GM12878 (cell line): ENCODE measurements at regions not wholly inside any gene's neighbourhood (a gene's known extent, or its start where the extent isn't known, plus 50 kb on each side); places are given as distances from the start of the nearest gene placed in this dataset.

Experiments used
- ATAC-seq: fragments of 200-7000 bp; cut with Tn5 transposase; 3 replicates; pipeline ENCODE4 v1.9.1; 2020; ENCODE audit warnings: mild to moderate bottlenecking, moderate library complexity
- BruUV-seq: library from RNA; stranded (reverse); fragments of 400-500 nt; replicated peaks from 2 replicates; lab custom pipeline; 2021; lab: Mats Ljungman, UMichigan
- CTCF ChIA-PET: fragments of 300-600 bp; sonication (Branson Sonifier 250); formaldehyde crosslinking; extraction: SDS; loops from one replicate; lab custom pipeline; 2021; ENCODE audit warnings: inconsistent platforms; lab: Yijun Ruan, JAX
- POLR2A ChIA-PET: fragments of 350-600 bp; formaldehyde crosslinking; extraction: SDS; loops from one replicate; lab custom pipeline; 2021; ENCODE audit warnings: inconsistent platforms; lab: Charles Lee
- RAD21 ChIA-PET: fragments of 300-600 bp; sonication (Branson Sonifier 250); formaldehyde crosslinking; loops from one replicate; lab custom pipeline; 2023; ENCODE audit warnings: antibody characterized with exemption; ENCODE audit not compliant: unreplicated experiment; lab: Charles Lee
- SMC1A ChIA-PET: fragments of 300-600 bp; sonication (Branson Sonifier 250); formaldehyde crosslinking; loops from one replicate; lab custom pipeline; 2023; ENCODE audit not compliant: unreplicated experiment, uncharacterized antibody; lab: Charles Lee
- DNase-seq: peaks from one replicate; pipeline ENCODE4 v3.0.0-alpha.2; 2011; ENCODE audit warnings: low read depth, low spot score
- FAIRE-seq: peaks from 3 replicates; lab custom pipeline; 2011; peaks lifted over from hg19 to GRCh38; lab: Jason Lieb, UNC
- H2AFZ ChIP-seq: 2 replicates; pipeline ENCODE4 v1.6.0; 2011; ENCODE audit warnings: low read depth, low read length, control low read depth; ENCODE audit not compliant: control insufficient read depth
- H3K27ac ChIP-seq: 2 replicates; pipeline ENCODE4 v1.5.1; 2011; ENCODE audit warnings: control low read depth; ENCODE audit not compliant: control insufficient read depth, insufficient read depth
- H3K27me3 ChIP-seq, 2 experiments: replicated peaks in 1 of 2; 2 replicates each; pipeline versions ENCODE4 v1.6.0 to v1.6.1; 2011; ENCODE audit warnings: low read length in 1 of 2; ENCODE audit not compliant: control insufficient read depth in 2 of 2, insufficient read depth in 2 of 2
- H3K36me3 ChIP-seq, 2 experiments: 2 replicates each; pipeline ENCODE4 v1.5.1; 2011; ENCODE audit warnings: low read length in 1 of 2; ENCODE audit not compliant: control insufficient read depth in 2 of 2, insufficient read depth in 2 of 2
- H3K4me1 ChIP-seq: 2 replicates; pipeline ENCODE4 v1.6.1; 2011; ENCODE audit warnings: mild to moderate bottlenecking, low read length, moderate library complexity, mixed read lengths; ENCODE audit not compliant: control insufficient read depth, insufficient read depth
- H3K4me2 ChIP-seq: 2 replicates; pipeline ENCODE4 v1.6.0; 2011; ENCODE audit warnings: control low read depth; ENCODE audit not compliant: control insufficient read depth, insufficient read depth
- H3K4me3 ChIP-seq: fragments of 200-600 bp; sonication (generic); 2 replicates; pipeline ENCODE4 v1.5.1; 2016
- H3K79me2 ChIP-seq: 2 replicates; pipeline ENCODE4 v1.6.0; 2011; ENCODE audit warnings: low read length; ENCODE audit not compliant: control insufficient read depth, insufficient read depth
- H3K9ac ChIP-seq: 2 replicates; pipeline ENCODE4 v1.8.0; 2011; ENCODE audit warnings: low read length, control low read depth, mixed read lengths; ENCODE audit not compliant: control insufficient read depth, insufficient read depth
- H3K9me3 ChIP-seq: replicated peaks from 3 replicates; pipeline ENCODE4 v1.5.1; 2011; ENCODE audit warnings: mild to moderate bottlenecking, low read length; ENCODE audit not compliant: control insufficient read depth, insufficient read depth
- H4K20me1 ChIP-seq: 2 replicates; pipeline ENCODE4 v1.6.0; 2011; ENCODE audit not compliant: control insufficient read depth, insufficient read depth
- ETV6 ChIP-seq, 2 experiments: fragments of 450-650 bp in 1 of 2; IDR thresholded peaks in 1 of 2; conservative IDR thresholded peaks in 1 of 2; 2 replicates each; pipeline ENCODE4 v1.6.1; 2014; ENCODE audit warnings: antibody characterized with exemption in 1 of 2, borderline replicate concordance in 1 of 2, low read depth in 1 of 2, mild to moderate bottlenecking in 1 of 2, moderate library complexity in 1 of 2
- FOS ChIP-seq: IDR thresholded peaks from 3 replicates; pipeline ENCODE4 v1.6.1; 2011; ENCODE audit warnings: borderline replicate concordance; ENCODE audit not compliant: insufficient read length; ENCODE audit errors: extremely low read depth
- FOXK2 ChIP-seq: fragments of 450-650 bp; IDR thresholded peaks from 2 replicates; pipeline ENCODE4 v1.6.1; 2017; ENCODE audit warnings: mild to moderate bottlenecking, moderate library complexity
- IKZF1 ChIP-seq: fragments of 450-650 bp; conservative IDR thresholded peaks from 2 replicates; pipeline ENCODE4 v1.6.1; 2017; ENCODE audit warnings: antibody characterized with exemption, mild to moderate bottlenecking
- SMARCA5 ChIP-seq: fragments of 450-650 bp; IDR thresholded peaks from 2 replicates; pipeline ENCODE4 v1.6.1; 2017; ENCODE audit warnings: mild to moderate bottlenecking
- ZBED1 ChIP-seq: IDR thresholded peaks from 2 replicates; pipeline ENCODE4 v1.6.1; 2016; ENCODE audit warnings: borderline replicate concordance
- WGBS: methylation state at CpG from one replicate; pipeline ENCODE4 v1.1.6; 2016; ENCODE audit warnings: low lambda C conversion rate; ENCODE audit not compliant: insufficient replicate concordance, insufficient coverage; ENCODE audit errors: missing lambda C conversion rate; 5-methylcytosine and 5-hydroxymethylcytosine counted together
- in situ Hi-C: fragments of 300-500 bp; cut with MboI; formaldehyde crosslinking; loops from 9 replicates; pipeline ENCODE4 v1.14.3; 2018; ENCODE audit warnings: mixed read lengths
- intact Hi-C: fragments of 100-400 bp; cut with micrococcal nuclease; formaldehyde crosslinking; loops from one replicate; pipeline ENCODE4 v1.14.2; 2022; ENCODE audit not compliant: unreplicated experiment
- TF ChIP-seq, protein P1 (sequence below): fragments of 450-650 bp; IDR thresholded peaks from 2 replicates; pipeline ENCODE4 v1.6.1; 2017; ENCODE audit warnings: antibody characterized with exemption, mild to moderate bottlenecking, moderate library complexity
- TF ChIP-seq, protein P2 (sequence below): IDR thresholded peaks from 2 replicates; pipeline ENCODE4 v1.6.1; 2012; ENCODE audit warnings: low read depth, low read length, improper control_type of control experiment
- TF ChIP-seq, protein P3 (sequence below): IDR thresholded peaks from 2 replicates; pipeline ENCODE4 v1.6.1; 2011; ENCODE audit warnings: mild to moderate bottlenecking, low read depth, low read length, moderate library complexity; ENCODE audit not compliant: insufficient replicate concordance

DNA sequence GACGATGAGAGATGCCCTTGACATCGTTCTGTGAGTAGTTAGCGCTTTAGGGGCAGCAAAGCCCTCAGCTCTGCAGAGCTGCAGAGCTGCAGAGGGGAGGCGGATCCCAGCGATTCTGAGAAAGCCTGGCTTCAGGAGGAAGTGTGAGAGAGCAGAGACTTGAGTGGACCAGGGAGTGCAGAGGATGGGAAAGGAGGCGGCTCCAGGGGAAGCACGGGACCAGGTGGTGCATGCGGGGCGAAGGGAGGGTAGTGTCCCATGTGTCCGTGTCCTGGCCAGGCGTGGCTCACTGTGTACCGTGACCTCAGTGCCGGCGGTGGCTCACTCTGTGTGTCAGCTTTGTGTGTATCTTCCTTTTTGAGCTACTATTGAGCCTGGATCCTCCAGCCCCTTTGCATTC lies 250.8 kb upstream of the PITRM1 start (continued):
- TF ChIP-seq, protein P1, sequence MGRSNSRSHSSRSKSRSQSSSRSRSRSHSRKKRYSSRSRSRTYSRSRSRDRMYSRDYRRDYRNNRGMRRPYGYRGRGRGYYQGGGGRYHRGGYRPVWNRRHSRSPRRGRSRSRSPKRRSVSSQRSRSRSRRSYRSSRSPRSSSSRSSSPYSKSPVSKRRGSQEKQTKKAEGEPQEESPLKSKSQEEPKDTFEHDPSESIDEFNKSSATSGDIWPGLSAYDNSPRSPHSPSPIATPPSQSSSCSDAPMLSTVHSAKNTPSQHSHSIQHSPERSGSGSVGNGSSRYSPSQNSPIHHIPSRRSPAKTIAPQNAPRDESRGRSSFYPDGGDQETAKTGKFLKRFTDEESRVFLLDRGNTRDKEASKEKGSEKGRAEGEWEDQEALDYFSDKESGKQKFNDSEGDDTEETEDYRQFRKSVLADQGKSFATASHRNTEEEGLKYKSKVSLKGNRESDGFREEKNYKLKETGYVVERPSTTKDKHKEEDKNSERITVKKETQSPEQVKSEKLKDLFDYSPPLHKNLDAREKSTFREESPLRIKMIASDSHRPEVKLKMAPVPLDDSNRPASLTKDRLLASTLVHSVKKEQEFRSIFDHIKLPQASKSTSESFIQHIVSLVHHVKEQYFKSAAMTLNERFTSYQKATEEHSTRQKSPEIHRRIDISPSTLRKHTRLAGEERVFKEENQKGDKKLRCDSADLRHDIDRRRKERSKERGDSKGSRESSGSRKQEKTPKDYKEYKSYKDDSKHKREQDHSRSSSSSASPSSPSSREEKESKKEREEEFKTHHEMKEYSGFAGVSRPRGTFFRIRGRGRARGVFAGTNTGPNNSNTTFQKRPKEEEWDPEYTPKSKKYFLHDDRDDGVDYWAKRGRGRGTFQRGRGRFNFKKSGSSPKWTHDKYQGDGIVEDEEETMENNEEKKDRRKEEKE = no peak
- TF ChIP-seq IKZF1 = no peak

DNA sequence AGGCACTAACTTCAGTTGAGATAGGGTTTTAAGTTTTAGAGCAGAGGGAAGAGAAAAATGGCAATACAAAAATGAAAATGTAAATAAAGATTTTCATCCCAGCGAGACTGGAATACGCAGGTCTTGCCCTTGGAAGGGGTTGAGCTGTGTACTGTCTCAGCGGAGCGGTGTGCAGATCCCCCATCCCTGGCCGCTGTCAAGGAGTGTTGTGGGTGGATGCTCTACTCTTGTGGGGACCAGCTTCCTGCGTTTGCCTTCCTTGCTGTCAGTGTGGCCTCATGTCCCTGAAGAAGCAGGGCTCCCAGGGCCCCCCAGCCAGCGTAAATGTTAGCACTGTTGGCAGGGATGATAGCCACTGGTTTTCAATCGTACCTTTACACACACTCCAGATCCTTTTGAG lies 249.7 kb upstream of the PITRM1 start:
- intact Hi-C loops (no loop called here), in situ Hi-C loops (no loop called here)
- no peaks in the 10 kb centered on the region for H4K20me1 ChIP-seq
- H3K9me3 ChIP-seq = no peaks in the 10 kb centered on the region
- no peak overlapping the region for H3K27ac ChIP-seq
- H3K79me2 ChIP-seq = no peaks in the 10 kb centered on the region
- DNase-seq (no peak), ATAC-seq (no peak), FAIRE-seq (no peak)
- no peak overlapping the region for H3K4me3 ChIP-seq
- ChIA-PET RAD21 (no interaction called here), CTCF (no interaction called here), SMC1A (no interaction called here), POLR2A (no interaction called here)
- BruUV-seq = no TSS peak
- no peak overlapping the region for H2AFZ ChIP-seq
- H3K4me2 ChIP-seq = no peak overlapping the region
- TF ChIP-seq FOS = no peak
- TF ChIP-seq, protein P2, sequence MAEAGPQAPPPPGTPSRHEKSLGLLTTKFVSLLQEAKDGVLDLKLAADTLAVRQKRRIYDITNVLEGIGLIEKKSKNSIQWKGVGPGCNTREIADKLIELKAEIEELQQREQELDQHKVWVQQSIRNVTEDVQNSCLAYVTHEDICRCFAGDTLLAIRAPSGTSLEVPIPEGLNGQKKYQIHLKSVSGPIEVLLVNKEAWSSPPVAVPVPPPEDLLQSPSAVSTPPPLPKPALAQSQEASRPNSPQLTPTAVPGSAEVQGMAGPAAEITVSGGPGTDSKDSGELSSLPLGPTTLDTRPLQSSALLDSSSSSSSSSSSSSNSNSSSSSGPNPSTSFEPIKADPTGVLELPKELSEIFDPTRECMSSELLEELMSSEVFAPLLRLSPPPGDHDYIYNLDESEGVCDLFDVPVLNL = no peak
- no peak for TF ChIP-seq ETV6 (conservative IDR thresholded peaks at IDR 0.05 in 1 of 2, IDR thresholded peaks at IDR 0.05 in 1 of 2; ENCODE audit: borderline replicate concordance in 1 of 2, low read depth in 1 of 2)
- no peak for TF ChIP-seq SMARCA5
- TF ChIP-seq, protein P3, sequence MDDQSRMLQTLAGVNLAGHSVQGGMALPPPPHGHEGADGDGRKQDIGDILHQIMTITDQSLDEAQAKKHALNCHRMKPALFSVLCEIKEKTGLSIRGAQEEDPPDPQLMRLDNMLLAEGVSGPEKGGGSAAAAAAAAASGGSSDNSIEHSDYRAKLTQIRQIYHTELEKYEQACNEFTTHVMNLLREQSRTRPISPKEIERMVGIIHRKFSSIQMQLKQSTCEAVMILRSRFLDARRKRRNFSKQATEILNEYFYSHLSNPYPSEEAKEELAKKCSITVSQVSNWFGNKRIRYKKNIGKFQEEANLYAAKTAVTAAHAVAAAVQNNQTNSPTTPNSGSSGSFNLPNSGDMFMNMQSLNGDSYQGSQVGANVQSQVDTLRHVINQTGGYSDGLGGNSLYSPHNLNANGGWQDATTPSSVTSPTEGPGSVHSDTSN = no peak
- TF ChIP-seq FOXK2 = no peak
- TF ChIP-seq ZBED1 = no peak
- WGBS = 45% methylated on average over 8 of the region's 8 CpGs
- no peak overlapping the region for H3K9ac ChIP-seq
- no peaks in the 10 kb centered on the region for H3K4me1 ChIP-seq
- H3K36me3 ChIP-seq = no peaks in the 10 kb centered on the region
- H3K27me3 ChIP-seq = no peaks in the 10 kb centered on the region; a peak in 1 of 4 replicates
